SK-N-SH (cell line): ENCODE measurements at regions not wholly inside any gene's neighbourhood (a gene's known extent, or its start where the extent isn't known, plus 50 kb on each side); places are given as distances from the start of the nearest gene placed in this dataset.

Experiments
- CTCF ChIA-PET: fragments of 300-600, 350-600 bp; formaldehyde crosslinking; extraction: SDS; loops from one replicate; lab custom pipeline; 2021; lab: Yijun Ruan, JAX
- POLR2A ChIA-PET: fragments of 350-600 bp; sonication (Branson Sonifier 250); formaldehyde crosslinking; extraction: SDS; loops from one replicate; lab custom pipeline; 2020; ENCODE audit warnings: antibody characterized with exemption, inconsistent platforms; lab: Yijun Ruan, JAX
- DNase-seq: peaks from one replicate; pipeline ENCODE4 v3.0.0; 2012
- H2AFZ ChIP-seq: fragments of 200-600 bp; sonication (generic); 2 replicates; pipeline ENCODE4 v1.8.1; 2016; ENCODE audit warnings: antibody characterized with exemption, mild to moderate bottlenecking, low read depth
- H3F3A ChIP-seq: fragments of 200-600 bp; sonication (generic); replicated peaks from 2 replicates; pipeline ENCODE3; 2016; ENCODE audit warnings: antibody characterized with exemption, mild to moderate bottlenecking; ENCODE audit not compliant: insufficient read depth
- H3K27ac ChIP-seq, 2 experiments: fragments of 200-500 bp in 1 of 2; fragments of 200-600 bp in 1 of 2; sonication (Bioruptor generic) in 1 of 2; sonication (generic), shearing (Covaris generic) in 1 of 2; 2 replicates each; pipeline versions ENCODE4 v1.5.1 to v1.6.1; 2014 to 2016; ENCODE audit warnings: low read depth in 2 of 2, inconsistent platforms in 1 of 2, low read length in 1 of 2, mild to moderate bottlenecking in 1 of 2, mixed read lengths in 1 of 2
- H3K27me3 ChIP-seq: fragments of 200-600 bp; sonication (generic), shearing (Covaris generic); 2 replicates; pipeline ENCODE4 v1.6.1; 2016; ENCODE audit warnings: mixed run types; ENCODE audit not compliant: insufficient read depth
- H3K36me3 ChIP-seq, 2 experiments: fragments of 200-500 bp in 1 of 2; fragments of 200-600 bp in 1 of 2; sonication (Bioruptor generic) in 1 of 2; sonication (generic) in 1 of 2; replicated peaks in 1 of 2; 2 replicates each; pipeline versions ENCODE3 to v1.5.1; 2014 to 2016; ENCODE audit warnings: low read length in 1 of 2, mild to moderate bottlenecking in 1 of 2; ENCODE audit not compliant: insufficient read depth in 2 of 2, control insufficient read depth in 1 of 2
- H3K4me1 ChIP-seq, 2 experiments: fragments of 200-500 bp in 1 of 2; fragments of 200-600 bp in 1 of 2; sonication (Bioruptor generic) in 1 of 2; sonication (generic), shearing (Covaris generic) in 1 of 2; 2 replicates each; pipeline versions ENCODE4 v1.5.1 to v1.6.1; 2014 to 2016; ENCODE audit warnings: low read depth in 1 of 2, low read length in 1 of 2, mixed run types in 1 of 2; ENCODE audit not compliant: insufficient read depth in 2 of 2, control insufficient read depth in 1 of 2
- H3K4me2 ChIP-seq: fragments of 200-600 bp; sonication (generic), shearing (Covaris generic); 2 replicates; pipeline ENCODE4 v1.6.1; 2017; ENCODE audit warnings: mixed run types
- H3K4me3 ChIP-seq, 2 experiments: fragments of 200-500 bp in 1 of 2; fragments of 200-600 bp in 1 of 2; sonication (Bioruptor generic) in 1 of 2; sonication (generic), shearing (Covaris generic) in 1 of 2; 2 replicates each; pipeline versions ENCODE4 v1.5.1 to v1.8.1; 2014 to 2016; ENCODE audit warnings: low read depth in 2 of 2, inconsistent platforms in 1 of 2, low read length in 1 of 2, mild to moderate bottlenecking in 1 of 2, mixed read lengths in 1 of 2, moderate library complexity in 1 of 2
- H3K79me2 ChIP-seq: fragments of 200-600 bp; sonication (generic); 2 replicates; pipeline ENCODE4 v1.8.1; 2017; ENCODE audit warnings: mild to moderate bottlenecking; ENCODE audit not compliant: insufficient read depth
- H3K9ac ChIP-seq: fragments of 200-600 bp; sonication (generic); 2 replicates; pipeline ENCODE4 v1.6.1; 2017; ENCODE audit warnings: mixed run types
- H3K9me2 ChIP-seq: fragments of 200-600 bp; sonication (generic); 2 replicates; pipeline ENCODE4 v1.6.1; 2017; ENCODE audit warnings: mixed run types
- H3K9me3 ChIP-seq: fragments of 200-600 bp; sonication (generic); 2 replicates; pipeline ENCODE4 v1.6.1; 2017; ENCODE audit warnings: mixed run types, mild to moderate bottlenecking, moderate library complexity
- H4K20me1 ChIP-seq: fragments of 200-600 bp; sonication (generic); 2 replicates; pipeline ENCODE4 v1.6.1; 2017; ENCODE audit warnings: mild to moderate bottlenecking, mixed run types; ENCODE audit not compliant: insufficient read depth
- EP300 ChIP-seq, 2 experiments: IDR thresholded peaks; 2 replicates each; pipeline versions ENCODE4 v1.4.0 to v1.6.1; 2012; ENCODE audit warnings: borderline replicate concordance in 1 of 2, low read depth in 1 of 2, low read length in 1 of 2
- GABPA ChIP-seq: IDR thresholded peaks from 2 replicates; pipeline ENCODE4 v1.4.0; 2012; ENCODE audit warnings: low read depth, mild to moderate bottlenecking
- GATA2 ChIP-seq: sonication (generic); formaldehyde crosslinking; IDR thresholded peaks from 2 replicates; pipeline ENCODE4 v1.5.0; 2020; ENCODE audit warnings: mild to moderate bottlenecking, missing genetic modification reagents
- MXI1 ChIP-seq: IDR thresholded peaks from 2 replicates; pipeline ENCODE4 v1.6.1; 2012; ENCODE audit warnings: mild to moderate bottlenecking, low read depth, low read length, improper control_type of control experiment
- NFIC ChIP-seq: IDR thresholded peaks from 2 replicates; pipeline ENCODE4 v1.4.0; 2012; ENCODE audit warnings: borderline replicate concordance
- PBX3 ChIP-seq: IDR thresholded peaks from 2 replicates; pipeline ENCODE4; 2012
- RAD21 ChIP-seq: IDR thresholded peaks from 2 replicates; pipeline ENCODE4 v1.6.1; 2012; ENCODE audit warnings: mild to moderate bottlenecking, low read length
- RCOR1 ChIP-seq: fragments of 150-350 bp; IDR thresholded peaks from 2 replicates; pipeline ENCODE4 v1.6.1; 2017; ENCODE audit warnings: antibody characterized with exemption, low read length
- RFX5 ChIP-seq: IDR thresholded peaks from 2 replicates; pipeline ENCODE4 v1.6.1; 2012; ENCODE audit warnings: mild to moderate bottlenecking, improper control_type of control experiment, low read length
- SIN3A ChIP-seq: IDR thresholded peaks from 2 replicates; pipeline ENCODE4 v1.6.1; 2012; ENCODE audit warnings: low read depth, mild to moderate bottlenecking, low read length, moderate library complexity, borderline replicate concordance
- SMC3 ChIP-seq: IDR thresholded peaks from 2 replicates; pipeline ENCODE4 v1.6.1; 2012; ENCODE audit warnings: low read depth, low read length, improper control_type of control experiment
- USF1 ChIP-seq: IDR thresholded peaks from 2 replicates; pipeline ENCODE4 v1.4.0; 2012; ENCODE audit warnings: low read depth, borderline replicate concordance
- USF2 ChIP-seq: fragments of 150-350 bp; IDR thresholded peaks from 2 replicates; pipeline ENCODE4 v1.6.1; 2017; ENCODE audit warnings: antibody characterized with exemption, low read length, low read depth, borderline replicate concordance
- YY1 ChIP-seq: IDR thresholded peaks from 2 replicates; pipeline ENCODE4 v1.4.0; 2012; ENCODE audit warnings: low read depth, mild to moderate bottlenecking
- ZBTB33 ChIP-seq: IDR thresholded peaks from 2 replicates; pipeline ENCODE4 v1.4.0; 2012; ENCODE audit warnings: low read depth, borderline replicate concordance
- WGBS: methylation state at CpG from one replicate; pipeline ENCODE4 v1.1.6; 2017; ENCODE audit warnings: low lambda C conversion rate; 5-methylcytosine and 5-hydroxymethylcytosine counted together

GRCh38 chr2:78718024-78718423 is 307.5 kb upstream of the REG3G start:
- Histone ChIP-seq H3F3A (no peaks in the 10 kb centered on the region), H3K27me3 (no peaks in the 10 kb centered on the region), H3K79me2 (no peaks in the 10 kb centered on the region), H3K9ac (no peak overlapping the region), H3K27ac (no peak overlapping the region), H3K9me3 (no peaks in the 10 kb centered on the region), H2AFZ (no peak overlapping the region), H3K4me1 (no peaks in the 10 kb centered on the region; a peak in 1 of 4 replicates), H3K4me3 (no peak overlapping the region), H3K36me3 (no peaks in the 10 kb centered on the region), H3K4me2 (no peak overlapping the region), H3K9me2 (no peaks in the 10 kb centered on the region), H4K20me1 (no peaks in the 10 kb centered on the region)
- 30% methylated on average over 1 of the region's 1 CpG for WGBS
- DNase-seq, result no peak
- CTCF ChIA-PET, result no interaction called here
- POLR2A ChIA-PET, result no interaction called here
- TF ChIP-seq USF2 (no peak), YY1 (no peak), GATA2 (no peak), SIN3A (no peak), NFIC (no peak), SMC3 (no peak), PBX3 (no peak), MXI1 (no peak), RFX5 (no peak), RAD21 (no peak), ZBTB33 (no peak), RCOR1 (no peak), EP300 (IDR thresholded peaks at IDR 0.05; ENCODE audit: borderline replicate concordance in 1 of 2, low read depth in 1 of 2, low read length in 1 of 2) (no peak), GABPA (no peak), USF1 (no peak)
